RCC 7860 (cell line): ENCODE measurements at regions not wholly inside any gene's neighbourhood (a gene's known extent, or its start where the extent isn't known, plus 50 kb on each side); places are given as distances from the start of the nearest gene placed in this dataset.

Source experiments
- DNase-seq: peaks from one replicate; pipeline ENCODE4 v3.0.0-alpha.2; 2015; ENCODE audit warnings: low spot score
- FAIRE-seq: peaks from 2 replicates; lab custom pipeline; 2012; peaks lifted over from hg19 to GRCh38; lab: Jason Lieb, UNC

DNA sequence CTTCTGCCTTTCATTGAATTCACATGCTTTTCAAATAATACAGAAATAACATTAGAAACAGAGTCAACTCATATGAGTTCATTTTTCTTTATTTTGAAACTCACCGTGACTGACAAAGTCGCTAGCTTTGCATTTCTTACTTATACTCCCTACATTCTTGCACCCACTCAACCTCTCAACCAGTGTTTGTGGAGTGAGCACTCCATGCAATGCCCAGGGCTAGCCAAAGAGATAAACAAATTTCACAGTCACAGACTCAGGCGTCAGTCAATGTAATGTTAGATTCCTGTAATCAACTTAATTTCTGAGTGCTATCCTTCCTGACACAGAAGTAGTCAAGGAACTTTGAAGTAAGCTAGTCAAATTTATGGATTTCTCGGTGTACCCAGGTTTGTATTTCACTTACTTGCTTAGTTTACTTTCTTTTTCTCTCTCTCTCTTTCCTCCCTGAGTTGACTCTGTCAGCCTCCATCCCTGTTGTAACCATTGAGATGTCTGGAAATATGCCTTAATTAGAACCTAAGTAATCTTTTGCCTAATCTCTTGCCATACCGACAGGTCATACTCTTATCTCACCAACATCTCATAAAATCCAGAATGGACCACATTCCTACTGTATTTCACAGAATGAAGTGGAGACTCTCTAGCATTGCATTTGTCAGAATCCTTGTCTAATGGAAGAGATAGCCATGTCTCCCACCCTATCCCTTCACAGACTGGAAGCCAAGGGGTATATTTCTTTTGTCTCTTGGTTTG lies 413.0 kb downstream of the AEBP2 start:
- DNase-seq (no peak), FAIRE-seq (no peak)

DNA sequence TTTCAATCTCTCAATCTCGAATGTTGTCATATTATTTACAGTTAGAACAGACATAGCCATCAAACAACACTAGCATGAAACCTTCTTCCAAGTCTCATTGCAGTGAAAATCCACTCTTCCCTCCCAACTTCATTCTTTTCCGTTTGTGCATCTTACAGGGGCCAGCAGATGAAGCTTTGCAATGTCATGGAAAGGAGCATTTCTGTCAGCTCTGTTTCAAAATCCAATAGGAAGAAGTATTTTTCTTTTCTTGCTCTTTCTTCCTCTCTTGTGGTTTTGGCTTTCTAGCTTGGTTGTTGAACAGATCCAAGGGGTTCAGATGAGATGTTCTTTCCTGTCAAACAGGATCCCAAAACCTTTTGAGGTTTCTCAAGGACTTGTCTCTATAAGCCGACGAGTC lies 416.6 kb downstream of the AEBP2 start:
- DNase-seq (no peak), FAIRE-seq (no peak)

DNA sequence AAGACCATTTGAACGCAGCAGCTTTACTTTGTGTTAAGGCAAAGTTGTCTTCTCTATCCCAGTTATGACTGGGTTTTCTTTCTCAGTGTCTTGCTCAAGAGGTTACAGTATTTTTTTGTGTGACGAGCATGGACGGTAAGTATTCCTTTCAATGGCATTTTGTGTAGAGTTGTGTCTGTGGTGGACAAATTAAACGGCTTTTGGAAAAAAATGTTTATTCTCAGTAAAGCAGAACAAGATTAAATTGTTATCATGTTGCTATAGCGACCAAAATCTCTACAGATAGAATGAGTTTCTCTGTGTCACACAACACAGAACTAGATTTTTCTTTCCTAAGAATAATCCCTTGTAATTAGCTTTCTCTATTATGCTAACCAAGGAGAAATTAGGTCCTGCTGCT lies 417.1 kb downstream of the AEBP2 start:
- DNase-seq (no peak), FAIRE-seq (no peak)

DNA sequence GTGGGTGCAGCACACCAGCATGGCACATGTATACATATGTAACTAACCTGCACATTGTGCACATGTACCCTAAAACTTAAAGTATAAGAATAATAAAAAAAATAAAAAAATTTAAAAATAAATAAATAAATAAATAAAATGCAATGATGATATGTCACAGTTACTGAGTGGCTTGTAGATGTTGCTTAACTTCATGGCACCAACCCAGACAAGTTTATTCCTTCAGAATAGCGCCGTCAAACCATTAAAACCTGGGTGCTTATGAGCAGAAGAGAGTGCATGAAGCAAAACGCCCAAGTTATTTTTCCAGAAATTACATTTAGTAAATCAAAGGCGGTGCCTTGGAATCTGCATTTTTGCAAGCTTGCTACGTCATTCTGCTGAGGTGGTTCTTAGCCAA lies 417.9 kb downstream of the AEBP2 start:
- FAIRE-seq: no peak
- DNase-seq: no peak

DNA sequence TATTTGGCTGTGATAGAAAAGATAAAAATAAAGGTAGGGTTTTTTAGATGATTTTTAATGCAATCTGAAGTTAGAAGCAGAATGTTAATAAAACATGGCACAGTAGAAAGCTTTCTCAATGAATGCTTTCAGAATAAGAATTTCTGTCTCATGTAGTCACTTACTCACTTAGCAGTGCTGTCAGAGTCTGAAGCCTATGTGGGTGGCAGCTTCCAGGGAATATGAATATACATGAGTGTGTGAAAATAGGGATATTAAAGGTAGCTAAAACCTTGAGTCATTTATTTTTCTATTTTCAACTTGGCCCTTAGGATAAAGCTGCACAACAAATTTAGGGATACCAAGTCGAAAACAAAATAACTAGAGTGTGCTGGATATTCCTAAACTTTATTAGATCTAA lies 427.9 kb downstream of the AEBP2 start:
- DNase-seq: no peak
- FAIRE-seq: no peak

DNA sequence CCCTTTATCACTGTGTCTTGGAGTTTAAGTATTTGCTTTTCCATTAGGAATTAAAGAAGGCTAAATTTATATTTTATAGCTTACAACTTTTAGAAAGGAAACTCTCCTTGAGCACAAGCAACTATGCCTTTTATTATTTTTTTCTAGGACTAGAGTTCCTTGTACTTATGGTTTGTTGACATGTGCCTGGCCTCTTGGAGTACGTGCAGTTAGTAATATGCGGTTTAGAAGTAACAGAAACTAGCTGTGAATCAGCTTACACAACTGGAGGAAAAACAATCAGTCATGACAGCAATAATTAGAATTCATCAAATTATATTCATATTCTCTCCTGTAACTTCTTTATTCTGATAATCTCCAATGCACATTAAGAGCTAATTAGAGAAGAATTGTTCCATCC lies 428.7 kb downstream of the AEBP2 start:
- DNase-seq (no peak), FAIRE-seq (no peak)

DNA sequence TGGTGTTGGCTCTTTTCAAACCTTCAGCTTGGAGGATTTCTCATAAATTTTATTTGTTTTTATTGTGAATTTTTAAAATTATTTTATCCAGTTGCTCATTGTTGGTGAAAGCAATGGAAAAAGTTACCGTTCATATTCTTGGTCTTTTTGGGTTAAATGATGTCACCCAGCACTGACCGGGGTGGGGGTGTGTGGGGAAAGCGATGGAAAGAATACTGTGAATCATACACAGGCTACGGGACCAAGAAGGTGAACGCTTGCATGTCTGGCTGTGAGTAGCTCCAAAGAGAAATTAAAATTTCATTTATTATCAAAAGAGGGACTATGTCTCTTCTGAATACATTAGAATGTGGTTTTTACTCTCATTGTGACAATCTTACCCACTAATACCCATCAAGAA lies 430.1 kb downstream of the AEBP2 start:
- DNase-seq: no peak
- FAIRE-seq: no peak

DNA sequence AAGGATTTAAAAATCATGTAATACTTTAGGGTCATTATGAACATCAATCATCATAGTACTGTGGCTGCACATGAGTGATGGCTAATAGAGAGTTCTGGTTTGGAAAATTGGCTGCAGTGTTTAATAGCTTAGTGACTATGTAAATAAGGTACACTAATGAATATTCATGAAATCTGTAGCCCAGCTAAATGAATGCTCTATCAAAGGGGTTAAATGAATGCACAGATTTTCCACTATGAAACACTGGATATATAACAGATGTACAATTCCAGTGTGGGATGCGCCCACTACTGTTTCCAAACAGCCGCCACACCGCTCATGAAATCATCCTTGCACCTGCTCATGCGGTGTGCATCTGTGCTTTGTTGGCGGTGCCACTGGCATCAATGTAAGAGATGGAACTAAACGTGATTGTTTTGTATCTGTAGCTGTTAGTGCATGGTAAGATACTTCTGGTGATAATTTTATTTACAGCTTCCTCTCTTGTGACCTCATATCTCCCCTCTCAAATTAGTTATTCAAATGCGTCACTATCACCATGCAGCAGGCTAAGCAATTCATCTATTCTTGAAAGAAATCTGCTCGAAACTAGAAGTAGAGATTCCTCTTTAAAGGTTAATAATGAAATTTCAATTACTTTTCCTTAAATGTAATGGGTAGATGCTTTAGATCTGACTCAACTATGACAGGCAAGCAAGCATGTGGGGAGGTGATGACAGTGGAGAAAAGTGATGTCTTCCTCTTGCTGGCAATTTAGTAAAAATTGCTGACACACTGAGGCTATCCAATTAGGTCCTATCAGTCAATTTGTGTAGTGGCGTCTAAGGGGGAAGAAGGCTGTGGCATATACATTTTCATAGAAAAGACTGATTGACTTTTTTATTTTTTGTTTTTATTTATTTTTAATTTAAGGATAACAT lies 433.6 kb downstream of the AEBP2 start:
- FAIRE-seq (no peak), DNase-seq (no peak)

DNA sequence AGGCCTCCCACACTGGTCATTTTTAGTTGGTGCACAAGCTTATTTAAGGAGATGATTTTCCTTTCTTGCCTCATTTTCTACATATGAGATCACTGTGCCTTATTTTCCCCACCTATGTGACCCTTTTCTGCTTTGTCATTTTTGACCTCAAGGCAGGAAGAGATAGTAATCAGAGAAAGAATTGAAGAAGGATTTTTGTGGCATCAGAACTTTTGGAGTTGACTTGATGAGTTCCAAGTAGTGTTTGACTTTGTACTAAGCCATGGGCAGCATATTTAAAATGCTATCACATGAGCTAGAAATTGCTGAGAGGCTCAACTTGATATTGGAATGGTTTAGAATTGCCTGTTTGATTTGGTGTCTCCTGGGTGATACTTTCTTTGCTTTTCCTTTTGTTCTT lies 440.8 kb downstream of the AEBP2 start:
- DNase-seq (no peak), FAIRE-seq (no peak)

DNA sequence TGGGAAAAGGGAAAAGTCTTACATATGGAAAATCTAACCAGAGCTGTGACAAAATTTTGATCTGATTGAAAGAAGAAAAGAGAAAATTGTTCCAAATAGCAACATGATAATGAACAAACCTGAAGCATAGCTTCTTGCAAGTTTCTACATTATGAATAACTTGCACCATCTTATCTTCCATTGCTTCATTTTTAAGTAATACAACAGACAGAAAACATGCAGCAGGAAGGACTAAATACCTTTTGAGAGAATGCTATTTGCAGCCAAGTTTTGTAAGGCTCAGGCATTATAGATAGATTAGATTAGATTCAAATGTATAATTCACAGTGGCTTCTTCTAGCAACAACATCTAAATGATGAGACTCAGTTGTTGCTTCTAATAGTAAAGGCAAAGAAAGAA lies 441.4 kb downstream of the AEBP2 start:
- DNase-seq (no peak), FAIRE-seq (no peak)

DNA sequence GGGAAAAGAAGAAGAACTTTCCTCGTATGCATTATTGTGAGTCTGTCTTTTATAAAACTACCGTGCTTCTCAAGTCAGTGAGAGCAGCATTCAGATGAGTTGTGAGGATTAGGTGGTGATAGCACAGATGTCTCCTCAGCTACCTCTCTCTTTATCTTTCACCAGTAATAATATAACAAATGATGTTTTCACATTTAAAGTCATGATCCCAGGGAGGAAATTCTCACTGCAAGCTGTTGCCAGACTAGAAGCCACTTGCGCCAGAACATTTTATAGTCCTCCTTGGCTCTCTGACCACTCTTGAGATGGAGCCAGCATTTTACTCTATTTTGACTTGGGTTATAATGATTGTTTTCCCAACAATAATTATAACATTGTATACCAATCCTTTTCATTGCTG lies 443.1 kb downstream of the AEBP2 start:
- no peak for DNase-seq
- no peak for FAIRE-seq

DNA sequence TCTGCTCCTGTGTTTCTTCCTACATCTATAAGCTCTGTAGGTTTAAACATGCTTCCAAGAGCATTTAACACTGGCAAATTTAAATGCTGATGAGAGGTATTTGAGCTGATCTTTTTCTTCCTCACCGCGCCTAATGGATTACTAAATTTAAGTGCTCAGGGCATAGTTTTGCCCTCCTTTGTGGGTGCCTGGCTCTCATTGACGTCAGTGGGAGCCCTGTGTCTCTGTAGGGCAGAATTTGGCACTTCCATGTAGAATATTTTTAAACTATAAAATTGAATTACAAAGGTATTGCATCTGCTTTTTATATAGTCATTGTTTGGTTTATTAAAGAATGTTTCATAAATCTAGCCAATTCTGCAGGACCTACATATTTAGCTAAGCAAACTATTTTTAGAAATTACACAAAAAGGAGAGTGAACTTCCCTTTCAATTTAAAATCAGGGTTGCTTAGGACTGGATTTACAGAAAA lies 444.8 kb downstream of the AEBP2 start:
- DNase-seq (no peak), FAIRE-seq (no peak)

DNA sequence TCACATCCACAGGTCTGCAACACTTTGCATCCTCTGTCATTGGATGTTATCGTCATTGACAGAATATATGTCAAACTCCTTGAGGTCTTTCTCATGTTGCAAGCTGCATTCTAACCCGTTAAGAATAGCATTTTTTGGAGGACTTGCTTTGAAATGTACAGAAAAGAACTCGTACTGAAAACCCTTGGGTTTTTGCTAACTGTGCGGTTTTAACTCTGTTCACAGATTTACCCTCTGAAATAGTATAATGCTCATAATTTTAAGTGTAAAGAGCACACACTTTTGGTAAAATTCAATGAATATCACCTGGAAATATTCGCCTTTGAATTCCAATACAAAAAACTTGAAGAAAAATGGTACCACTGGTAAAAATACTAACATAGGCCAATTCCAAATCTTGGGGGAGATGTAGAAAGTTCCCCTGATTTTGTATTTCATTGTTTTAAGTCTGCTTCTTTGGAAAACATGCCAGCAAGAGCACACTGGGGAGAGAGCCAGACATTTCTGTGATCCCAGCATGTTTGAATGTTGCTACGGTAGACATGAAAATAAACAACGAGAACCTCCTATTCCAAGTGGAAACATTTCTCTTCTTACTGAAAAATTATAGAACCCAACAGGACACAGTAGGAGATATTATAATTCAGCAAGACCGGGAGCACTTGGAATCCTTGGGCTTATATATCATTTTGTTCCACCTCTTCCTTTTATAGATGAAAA lies 446.0 kb downstream of the AEBP2 start:
- FAIRE-seq: no peak
- no peak for DNase-seq

DNA sequence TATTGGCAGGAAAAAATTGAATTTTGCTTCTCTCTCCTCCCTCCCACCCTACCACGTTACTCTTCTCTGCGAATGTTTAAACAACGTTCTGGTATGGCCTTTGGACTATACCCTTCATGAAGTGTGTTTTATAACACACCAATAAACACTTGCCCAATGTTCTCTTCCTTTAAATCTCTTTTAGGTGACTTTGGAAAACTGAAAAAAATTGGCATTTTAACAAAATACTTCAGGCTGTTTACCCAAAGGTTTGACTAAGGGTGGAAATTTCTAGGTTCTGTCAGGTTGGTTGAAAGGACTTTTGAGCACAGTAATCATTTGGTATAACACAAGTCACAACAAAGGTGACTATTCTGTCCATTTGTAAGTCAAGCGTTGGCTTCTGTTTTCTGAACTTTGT lies 446.8 kb downstream of the AEBP2 start:
- DNase-seq (no peak), FAIRE-seq (no peak)

DNA sequence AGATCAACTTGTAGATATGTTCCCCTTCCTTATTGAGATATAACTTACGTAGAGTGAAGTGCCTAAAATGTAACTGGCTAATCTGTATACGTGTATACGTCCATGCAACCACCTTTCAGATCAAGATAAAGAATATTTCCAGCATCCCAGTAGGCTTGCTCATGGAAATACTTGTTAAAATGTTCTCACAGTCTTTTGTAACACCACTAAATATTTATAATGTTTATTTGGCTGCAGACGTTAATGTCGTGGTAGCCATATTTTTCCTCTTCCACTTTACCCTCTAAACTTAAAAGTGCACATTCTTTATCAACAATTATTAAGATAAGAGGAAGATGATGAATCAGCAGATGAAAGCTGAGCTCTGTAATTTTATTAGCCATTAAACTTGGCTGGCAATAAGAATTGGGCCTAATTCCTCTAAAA lies 447.4 kb downstream of the AEBP2 start:
- DNase-seq (no peak), FAIRE-seq (no peak)

DNA sequence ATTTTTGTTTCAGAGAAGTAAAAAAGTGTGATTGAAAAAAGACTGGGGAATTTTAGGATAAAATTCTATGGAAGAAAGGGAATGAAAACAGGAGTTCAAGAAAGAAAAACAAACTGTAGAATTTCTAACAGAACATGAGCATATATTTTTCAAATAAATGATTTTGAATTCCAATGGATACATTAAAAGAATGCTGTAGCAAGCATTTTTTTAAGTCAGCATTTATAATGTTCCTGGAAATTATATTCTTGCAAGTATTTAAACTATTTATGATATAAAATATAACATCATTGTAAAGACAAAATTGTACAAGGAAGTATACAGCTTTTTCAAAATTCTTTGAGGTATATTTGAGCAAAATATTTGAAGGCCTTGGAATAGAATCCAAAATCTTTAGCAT lies 450.7 kb downstream of the AEBP2 start:
- no peak for DNase-seq
- FAIRE-seq: no peak

DNA sequence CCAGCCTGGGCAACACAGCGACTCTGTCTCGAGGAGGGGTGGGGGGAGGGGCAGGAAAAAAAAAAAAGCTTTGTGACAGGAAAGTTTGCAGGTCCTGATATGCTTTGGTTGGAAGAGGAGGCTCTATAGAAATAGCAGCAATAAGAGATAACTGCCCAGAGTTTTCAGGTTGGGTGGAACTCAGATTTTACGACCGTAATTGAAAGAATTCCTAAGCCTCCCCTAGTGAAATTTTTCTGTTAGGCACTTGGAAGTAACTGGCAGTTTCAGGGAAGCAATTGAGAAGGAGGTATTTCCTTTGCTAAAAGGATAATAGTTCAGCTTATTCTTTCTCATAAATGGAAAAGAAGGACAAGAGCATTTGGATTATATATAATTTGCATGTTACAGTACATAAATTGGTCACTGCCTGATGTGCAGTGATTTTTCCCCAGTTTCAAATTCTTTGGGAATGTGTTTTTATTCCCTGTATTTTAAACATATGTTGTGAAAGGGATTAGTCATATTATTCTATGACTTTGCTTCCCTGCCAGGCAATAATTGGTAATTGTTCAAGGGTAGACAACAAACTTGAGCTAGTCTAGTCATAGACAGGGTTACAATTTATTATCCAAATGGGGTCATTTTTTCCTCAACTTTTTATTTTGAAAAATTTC lies 452.8 kb downstream of the AEBP2 start:
- FAIRE-seq: no peak

DNA sequence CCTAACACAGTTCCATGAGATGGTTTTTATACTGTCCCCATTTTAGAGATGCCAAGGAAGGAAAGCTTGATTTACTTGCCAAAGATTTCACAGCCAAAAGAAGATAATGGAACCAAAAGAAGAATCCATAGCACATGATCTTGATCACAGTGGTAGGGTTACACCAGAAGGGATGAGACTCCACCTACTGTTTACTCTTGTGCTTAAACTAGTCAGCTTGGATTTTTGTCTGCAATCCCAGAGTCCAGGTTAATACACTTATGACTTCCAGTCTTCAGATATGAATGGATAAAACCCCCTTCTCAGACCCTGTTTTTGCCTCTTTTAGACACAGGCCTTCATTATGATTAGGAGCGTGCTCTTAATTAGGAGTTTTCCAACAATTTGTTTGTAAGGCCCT lies 454.2 kb downstream of the AEBP2 start:
- FAIRE-seq (no peak), DNase-seq (no peak)

More for the DNA sequence above, 452.8 kb downstream of the AEBP2 start:
- no peak for DNase-seq

DNA sequence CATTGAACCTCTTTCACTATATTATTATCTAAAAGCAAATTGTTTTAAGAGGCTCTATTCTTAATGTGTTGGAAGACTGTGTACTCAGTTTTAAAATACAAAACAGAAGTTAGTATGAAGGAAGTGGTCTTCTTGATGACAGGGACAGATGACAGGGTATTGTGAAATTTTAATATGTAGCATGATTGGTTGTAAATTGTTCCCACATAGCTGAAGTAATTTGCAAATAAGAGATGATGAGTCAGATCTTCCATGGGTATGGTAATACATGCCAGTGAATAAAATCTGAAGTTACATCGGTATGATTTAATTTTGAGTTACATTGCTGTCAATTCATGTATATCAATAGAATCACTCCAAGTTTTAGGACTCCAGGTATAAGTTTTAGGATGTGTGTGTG lies 454.8 kb downstream of the AEBP2 start:
- FAIRE-seq: no peak
- no peak for DNase-seq

DNA sequence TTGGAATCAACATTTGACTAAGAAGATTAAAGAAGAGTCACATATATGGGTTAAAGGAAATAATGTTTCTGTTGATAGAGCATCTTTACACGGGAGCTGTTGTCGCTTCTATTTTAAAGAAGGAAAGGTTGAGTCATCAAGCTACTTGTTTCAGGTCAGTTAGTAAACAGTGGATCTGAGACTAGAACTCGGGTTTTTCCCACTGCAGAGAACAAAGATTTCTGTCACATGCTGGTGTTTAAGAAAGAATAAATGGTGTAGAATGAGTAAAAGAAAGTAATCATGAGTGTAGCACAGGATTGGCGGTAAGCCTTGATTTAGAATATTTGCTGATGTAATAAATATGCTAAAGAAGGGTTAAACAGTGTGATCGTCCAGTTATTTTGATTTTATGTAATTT lies 455.5 kb downstream of the AEBP2 start:
- FAIRE-seq: no peak
- no peak for DNase-seq
